VCaP (cell line): ENCODE measurements at regions not wholly inside any gene's neighbourhood (a gene's known extent, or its start where the extent isn't known, plus 50 kb on each side); places are given as distances from the start of the nearest gene placed in this dataset.
A peak's percentile ranks its signal among the peaks of the same experiment; 100 is the strongest.
"Not testable (repeated sequence)": the region's sequence is repeated elsewhere in the genome, so short reads cannot be mapped to it uniquely, and the experiment has no call there.

ENCODE experiments used
- H3K27ac ChIP-seq: fragments of 450-650 bp; 2 replicates; pipeline ENCODE4 v1.5.1; 2017
- CTCF ChIP-seq: fragments of 450-650 bp; conservative IDR thresholded peaks from 2 replicates; pipeline ENCODE4 v1.5.1; 2017; ENCODE audit warnings: mild to moderate bottlenecking, moderate library complexity

DNA sequence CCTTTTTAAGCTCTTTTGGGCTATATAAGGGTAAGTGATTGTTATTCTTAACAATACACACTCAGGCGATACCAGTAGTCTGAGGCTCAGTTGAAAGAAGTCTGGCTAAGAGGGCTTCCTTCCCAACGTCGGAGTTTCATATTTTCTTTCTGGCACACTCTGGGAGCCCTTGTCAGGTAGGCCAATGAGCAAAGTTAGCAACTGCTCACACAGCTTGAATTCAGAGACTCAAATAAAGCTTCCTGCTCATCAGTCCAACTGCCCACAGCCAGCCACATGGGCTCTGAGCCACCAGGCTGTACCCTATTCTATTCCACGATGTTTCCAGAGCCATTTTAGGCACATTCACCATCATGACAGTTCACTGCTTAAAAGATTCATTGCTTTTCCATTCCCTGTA is 155.1 kb upstream of the TBL1XR1 start:
- no peak for TF ChIP-seq CTCF
- no peak overlapping the region for H3K27ac ChIP-seq

DNA sequence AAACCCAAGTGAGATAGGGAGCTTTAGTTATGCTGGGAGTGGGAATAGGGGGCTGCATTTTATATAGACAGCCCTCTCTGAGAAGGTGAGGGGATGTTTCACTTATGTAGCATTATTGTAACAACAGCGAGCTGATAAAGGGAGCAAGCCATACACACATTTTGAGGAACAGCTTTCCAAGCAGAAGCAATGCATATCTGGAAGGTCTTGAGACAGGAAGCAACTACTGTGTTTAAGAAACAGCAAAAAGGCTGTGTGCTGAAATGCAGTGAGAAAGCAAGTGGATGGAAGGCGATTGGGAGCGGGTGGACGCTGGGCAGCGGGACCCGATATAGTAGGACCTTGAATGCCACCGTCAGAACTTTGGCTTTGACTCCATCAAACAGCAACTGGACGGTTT is 155.9 kb upstream of the TBL1XR1 start:
- H3K27ac ChIP-seq: no peak overlapping the region
- no peak for TF ChIP-seq CTCF

DNA sequence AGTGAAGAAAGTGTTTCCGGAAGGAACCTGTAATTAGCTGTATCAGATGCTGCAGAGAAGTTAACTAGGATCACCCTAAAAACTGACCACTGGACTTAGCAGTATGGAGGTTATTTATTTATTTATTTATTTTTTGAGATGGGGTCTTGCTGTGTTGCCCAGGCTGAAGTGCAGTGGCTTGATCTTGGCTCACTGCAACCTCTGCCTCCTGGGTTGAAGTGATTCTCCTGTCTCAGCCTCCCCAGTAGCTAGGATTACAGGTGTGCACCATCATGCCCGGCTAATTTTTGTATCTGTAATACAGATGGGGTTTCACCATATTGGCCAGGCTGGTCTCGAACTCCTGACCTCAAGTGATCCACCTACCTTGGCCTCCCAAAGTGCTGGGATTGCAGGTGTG is 156.6 kb upstream of the TBL1XR1 start:
- not testable (repeated sequence) for H3K27ac ChIP-seq

GRCh38 chr3:177354466-177354865 is 157.2 kb upstream of the TBL1XR1 start:
- no peak for TF ChIP-seq CTCF
- no peak overlapping the region for H3K27ac ChIP-seq

DNA sequence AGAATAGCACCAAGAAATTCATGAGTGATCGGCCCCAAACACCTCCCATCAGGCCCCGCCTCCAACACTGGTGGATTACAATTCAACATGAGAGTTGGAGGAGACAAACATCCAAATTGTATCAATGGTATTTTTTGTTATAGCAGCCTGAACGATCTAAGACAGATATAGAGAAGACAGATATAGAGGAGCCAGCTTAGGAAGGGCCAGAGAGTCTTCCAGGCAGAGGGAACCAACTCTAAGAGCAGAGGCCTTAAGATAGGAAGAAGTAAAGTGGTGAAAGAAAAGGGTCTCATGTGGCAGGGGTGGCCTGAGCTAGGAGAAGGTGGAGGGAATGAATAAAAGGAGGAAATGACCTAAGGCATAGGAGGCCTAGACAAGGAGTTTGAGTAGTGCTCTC is 158.8 kb upstream of the TBL1XR1 start:
- no peak overlapping the region for H3K27ac ChIP-seq
- no peak for TF ChIP-seq CTCF

- H3K27ac ChIP-seq: no peak overlapping the region
- TF ChIP-seq CTCF: no peak
Measured at GRCh38 chr3:177356952-177357351, 159.7 kb upstream of the TBL1XR1 start.

- TF ChIP-seq CTCF: no peak
- no peak overlapping the region; the same call in 1 of the 2 replicates for H3K27ac ChIP-seq
Measured at GRCh38 chr3:177357352-177358090, 160.2 kb upstream of the TBL1XR1 start.

GRCh38 chr3:177358091-177358976 is 161.1 kb upstream of the TBL1XR1 start:
- peak overlapping the region; percentile 93 for H3K27ac ChIP-seq

More at GRCh38 chr3:177358091-177358976, 161.1 kb upstream of the TBL1XR1 start:
- no peak for TF ChIP-seq CTCF
